HCT116 (cell line): ENCODE measurements at regions not wholly inside any gene's neighbourhood (a gene's known extent, or its start where the extent isn't known, plus 50 kb on each side); places are given as distances from the start of the nearest gene placed in this dataset.

Source experiments
- ATAC-seq: fragments of 200-7000 bp; cut with Tn5 transposase; 2 replicates; pipeline ENCODE4 v1.9.1; 2020; ENCODE audit warnings: mild to moderate bottlenecking, moderate library complexity
- BruUV-seq: library from RNA; stranded (reverse); fragments of 400-500 nt; replicated peaks from 2 replicates; lab custom pipeline; 2021; lab: Mats Ljungman, UMichigan
- CTCF ChIA-PET: fragments of 300-600 bp; sonication (Branson Sonifier 250); formaldehyde crosslinking; loops from one replicate; lab custom pipeline; 2021; ENCODE audit warnings: antibody characterized with exemption; lab: Charles Lee
- POLR2A ChIA-PET: fragments of 300-600, 350-600 bp; sonication (Branson Sonifier 250); formaldehyde crosslinking; loops from one replicate; lab custom pipeline; 2021; ENCODE audit warnings: antibody characterized with exemption; lab: Charles Lee
- RAD21 ChIA-PET, 2 experiments: fragments of 300-600 bp; sonication (Branson Sonifier 250); formaldehyde crosslinking; loops; one replicate each; lab custom pipeline; 2023; ENCODE audit warnings: low total read pairs in 2 of 2; ENCODE audit not compliant: uncharacterized antibody in 2 of 2, unreplicated experiment in 2 of 2, low non-redundant PET in 1 of 2; lab: Charles Lee
- DNase-seq: peaks from one replicate; pipeline ENCODE4 v3.0.0-alpha.2; 2010; ENCODE audit warnings: low read depth, low spot score
- H2AFZ ChIP-seq: fragments of 200-600 bp; shearing (Covaris generic), sonication (generic); 2 replicates; pipeline ENCODE4 v1.6.1; 2017; ENCODE audit warnings: low read depth, mixed run types, mixed read lengths, antibody characterized with exemption, low read length; ENCODE audit not compliant: poor library complexity, severe bottlenecking
- H3K27ac ChIP-seq: 2 replicates; pipeline ENCODE4 v1.5.1; 2012; ENCODE audit warnings: low read depth, low read length
- H3K27me3 ChIP-seq: fragments of 200-600 bp; sonication (generic); 2 replicates; pipeline ENCODE4 v1.6.1; 2016; ENCODE audit warnings: mixed run types, low read length, mixed read lengths; ENCODE audit not compliant: insufficient read depth
- H3K36me3 ChIP-seq, 2 experiments: fragments of 200-500 bp in 1 of 2; fragments of 200-600 bp in 1 of 2; sonication (Bioruptor generic) in 1 of 2; sonication (generic) in 1 of 2; 2 replicates each; pipeline versions ENCODE4 v1.5.1 to v1.6.1; 2014 to 2016; ENCODE audit warnings: low read length in 2 of 2, inconsistent platforms in 1 of 2, mixed read lengths in 1 of 2, mixed run types in 1 of 2; ENCODE audit not compliant: insufficient read depth in 2 of 2, control insufficient read depth in 1 of 2
- H3K4me1 ChIP-seq, 2 experiments: fragments of 200-600 bp in 1 of 2; sonication (generic) in 1 of 2; 2 replicates each; pipeline versions ENCODE4 v1.5.1 to v1.6.1; 2012 to 2017; ENCODE audit warnings: low read length in 2 of 2, inconsistent platforms in 1 of 2, mild to moderate bottlenecking in 1 of 2, mixed read lengths in 1 of 2, mixed run types in 1 of 2, moderate library complexity in 1 of 2; ENCODE audit not compliant: insufficient read depth in 2 of 2, control insufficient read depth in 1 of 2
- H3K4me2 ChIP-seq: fragments of 200-600 bp; sonication (generic); 2 replicates; pipeline ENCODE4 v1.6.1; 2017; ENCODE audit warnings: mixed run types, low read length, mixed read lengths
- H3K4me3 ChIP-seq, 2 experiments: fragments of 200-600 bp in 1 of 2; sonication (generic) in 1 of 2; replicated peaks in 1 of 2; 2 replicates each; pipeline ENCODE4 v1.5.1; 2011 to 2016; ENCODE audit warnings: low read length in 2 of 2, control low read depth in 1 of 2, low read depth in 1 of 2, mild to moderate bottlenecking in 1 of 2, mixed read lengths in 1 of 2, mixed run types in 1 of 2
- H3K79me2 ChIP-seq: fragments of 200-600 bp; sonication (generic); 2 replicates; pipeline ENCODE4 v1.6.1; 2017; ENCODE audit warnings: mild to moderate bottlenecking, mixed run types, low read length, moderate library complexity, mixed read lengths; ENCODE audit not compliant: insufficient read depth
- H3K9ac ChIP-seq: fragments of 200-600 bp; sonication (generic); 2 replicates; pipeline ENCODE4 v1.6.1; 2016; ENCODE audit warnings: low read length, mixed read lengths
- H3K9me2 ChIP-seq: fragments of 200-600 bp; sonication (generic), shearing (Covaris generic); 2 replicates; pipeline ENCODE4 v1.6.1; 2017; ENCODE audit warnings: mixed run types, mild to moderate bottlenecking, moderate library complexity; ENCODE audit not compliant: insufficient read depth
- H3K9me3 ChIP-seq, 2 experiments: fragments of 200-500 bp in 1 of 2; fragments of 200-600 bp in 1 of 2; sonication (Bioruptor generic) in 1 of 2; sonication (generic) in 1 of 2; 2 replicates each; pipeline ENCODE4 v1.6.1; 2014 to 2017; ENCODE audit warnings: low read length in 2 of 2, mixed read lengths in 2 of 2, inconsistent platforms in 1 of 2, low read depth in 1 of 2, mild to moderate bottlenecking in 1 of 2, mixed run types in 1 of 2, moderate library complexity in 1 of 2; ENCODE audit not compliant: control insufficient read depth in 1 of 2, insufficient read depth in 1 of 2
- H4K20me1 ChIP-seq: fragments of 200-600 bp; sonication (generic), shearing (Covaris generic); 2 replicates; pipeline ENCODE4 v1.6.1; 2017; ENCODE audit warnings: mixed run types, mild to moderate bottlenecking, moderate library complexity; ENCODE audit not compliant: insufficient read depth
- ATF3 ChIP-seq: IDR thresholded peaks from 2 replicates; pipeline ENCODE4 v1.6.1; 2012
- CBX3 ChIP-seq: IDR thresholded peaks from 2 replicates; pipeline ENCODE4 v1.6.1; 2012; ENCODE audit warnings: low read depth
- CTCF ChIP-seq, 3 experiments: fragments of 200-600 bp in 1 of 3; sonication (generic) in 1 of 3; IDR thresholded peaks in 2 of 3; conservative IDR thresholded peaks in 1 of 3; 2 replicates each; pipeline ENCODE4 v1.5.1; 2012 to 2017; ENCODE audit warnings: low read depth in 2 of 3, low read length in 2 of 3, antibody characterized with exemption in 1 of 3, borderline replicate concordance in 1 of 3, control low read depth in 1 of 3, mild to moderate bottlenecking in 1 of 3, mixed read lengths in 1 of 3, mixed run types in 1 of 3, moderate library complexity in 1 of 3; ENCODE audit not compliant: insufficient read depth in 1 of 3
- EGR1 ChIP-seq: IDR thresholded peaks from 2 replicates; pipeline ENCODE4 v1.6.1; 2012; ENCODE audit warnings: low read depth
- ELF1 ChIP-seq: IDR thresholded peaks from 2 replicates; pipeline ENCODE4 v1.6.1; 2012; ENCODE audit warnings: low read depth, borderline replicate concordance
- EZH2 ChIP-seq: fragments of 200-600 bp; sonication (generic); IDR thresholded peaks from 2 replicates; pipeline ENCODE4 v1.6.1; 2017; ENCODE audit warnings: antibody characterized with exemption, mixed run types
- EZH2phosphoT487 ChIP-seq: fragments of 200-600 bp; IDR thresholded peaks from 2 replicates; pipeline ENCODE4 v1.6.1; 2018; ENCODE audit warnings: antibody characterized with exemption, borderline replicate concordance
- FOSL1 ChIP-seq: IDR thresholded peaks from 2 replicates; pipeline ENCODE4 v1.6.1; 2012; ENCODE audit warnings: low read depth
- JUND ChIP-seq: IDR thresholded peaks from 2 replicates; pipeline ENCODE4 v1.6.1; 2012
- MAX ChIP-seq: IDR thresholded peaks from 2 replicates; pipeline ENCODE4 v1.6.1; 2012
- POLR2A ChIP-seq: IDR thresholded peaks from 2 replicates; pipeline ENCODE4 v1.7.0; 2011; ENCODE audit warnings: borderline replicate concordance; ENCODE audit not compliant: insufficient read depth, insufficient read length; ENCODE audit errors: extremely low read depth
- REST ChIP-seq: IDR thresholded peaks from 2 replicates; pipeline ENCODE4 v1.6.1; 2012; ENCODE audit warnings: low read depth
- SIN3A ChIP-seq: IDR thresholded peaks from 2 replicates; pipeline ENCODE4 v1.6.1; 2012; ENCODE audit warnings: low read depth
- SP1 ChIP-seq: IDR thresholded peaks from 2 replicates; pipeline ENCODE4 v1.6.1; 2012; ENCODE audit warnings: low read depth
- SRF ChIP-seq: IDR thresholded peaks from 2 replicates; pipeline ENCODE4 v1.6.1; 2012; ENCODE audit warnings: low read depth
- TCF7L2 ChIP-seq: IDR thresholded peaks from 2 replicates; pipeline ENCODE4 v1.7.0; 2011; ENCODE audit warnings: borderline replicate concordance, inconsistent platforms; ENCODE audit not compliant: insufficient read depth, insufficient read length; ENCODE audit errors: extremely low read depth
- YY1 ChIP-seq: IDR thresholded peaks from 2 replicates; pipeline ENCODE4 v1.6.1; 2011; ENCODE audit warnings: low read length, low read depth, moderate library complexity, mild to moderate bottlenecking; ENCODE audit not compliant: insufficient replicate concordance; ENCODE audit errors: extremely low read depth
- ZFX ChIP-seq: fragments of 450-650 bp; IDR thresholded peaks from 2 replicates; pipeline ENCODE4 v1.6.1; 2017
- ZNF274 ChIP-seq: fragments of 200-500 bp; sonication (Bioruptor generic); IDR thresholded peaks from 2 replicates; pipeline ENCODE4 v1.6.1; 2014; ENCODE audit warnings: mild to moderate bottlenecking, low read depth, low read length, inconsistent platforms
- intact Hi-C: fragments of 100-400 bp; cut with micrococcal nuclease; formaldehyde crosslinking; loops from 2 replicates; pipeline ENCODE4 v1.10.0; 2022

- Histone ChIP-seq H3K9me3 (no peaks in the 10 kb centered on the region), H3K27me3 (no peaks in the 10 kb centered on the region), H3K27ac (no peak overlapping the region), H4K20me1 (no peaks in the 10 kb centered on the region), H3K4me1 (no peaks in the 10 kb centered on the region), H3K9ac (no peak overlapping the region), H3K9me2 (no peaks in the 10 kb centered on the region), H2AFZ (no peak overlapping the region), H3K4me3 (no peak overlapping the region), H3K79me2 (no peaks in the 10 kb centered on the region), H3K36me3 (no peaks in the 10 kb centered on the region), H3K4me2 (no peak overlapping the region)
- no peak for ATAC-seq
- CTCF ChIA-PET = no interaction called here
- POLR2A ChIA-PET = no interaction called here
- TF ChIP-seq CBX3 = no peak
- TF ChIP-seq ZFX = no peak
- TF ChIP-seq SRF = no peak
- no peak for TF ChIP-seq ZNF274
- no peak for TF ChIP-seq SIN3A
- no peak for TF ChIP-seq JUND
- no peak for TF ChIP-seq REST
- TF ChIP-seq MAX = no peak
- no peak for TF ChIP-seq EGR1
- no peak for TF ChIP-seq FOSL1
- TF ChIP-seq POLR2A = no peak
- TF ChIP-seq EZH2phosphoT487 = no peak
- TF ChIP-seq SP1 = no peak
- no peak for TF ChIP-seq EZH2
- no peak for TF ChIP-seq YY1
- no peak for TF ChIP-seq CTCF (IDR thresholded peaks at IDR 0.05 in 2 of 3, conservative IDR thresholded peaks at IDR 0.05 in 1 of 3; ENCODE audit: borderline replicate concordance in 1 of 3, insufficient read depth in 1 of 3, low read depth in 2 of 3, low read length in 2 of 3)
- no peak for TF ChIP-seq TCF7L2
- no peak for TF ChIP-seq ELF1
- TF ChIP-seq ATF3 = no peak
- RAD21 ChIA-PET = no interaction called here
- intact Hi-C loops = no loop called here
- no TSS peak for BruUV-seq
- DNase-seq = no peak
Measured at GRCh38 chr4:126800575-126801141, 832.1 kb upstream of the INTU start.
